GM23338 (cell line): ENCODE measurements at regions not wholly inside any gene's neighbourhood (a gene's known extent, or its start where the extent isn't known, plus 50 kb on each side); places are given as distances from the start of the nearest gene placed in this dataset.

Experiments used
- ATAC-seq: fragments of 200-7000 bp; cut with Tn5 transposase; 3 replicates; pipeline ENCODE4 v1.9.1; 2020
- DNase-seq: peaks from one replicate; pipeline ENCODE4 v3.0.0-alpha.2; 2015; ENCODE audit warnings: low spot score
- H2AFZ ChIP-seq: fragments of 200-600 bp; sonication (generic); 2 replicates; pipeline ENCODE4 v1.8.0; 2016; ENCODE audit warnings: antibody characterized with exemption, mild to moderate bottlenecking, moderate library complexity
- H3F3A ChIP-seq: fragments of 200-600 bp; sonication (generic); replicated peaks from 2 replicates; pipeline ENCODE4 v1.8.0; 2017; ENCODE audit warnings: antibody characterized with exemption, mixed run types, low read depth
- H3K27ac ChIP-seq: fragments of 200-600 bp; sonication (generic); 2 replicates; pipeline ENCODE4 v1.6.1; 2016; ENCODE audit warnings: low read depth
- H3K27me3 ChIP-seq: fragments of 200-600 bp; sonication (generic); 2 replicates; pipeline ENCODE4 v1.8.0; 2016; ENCODE audit warnings: mild to moderate bottlenecking, mixed run types, moderate library complexity; ENCODE audit not compliant: insufficient read depth
- H3K36me3 ChIP-seq: fragments of 200-600 bp; sonication (generic); 2 replicates; pipeline ENCODE4 v1.8.0; 2016; ENCODE audit warnings: mild to moderate bottlenecking; ENCODE audit not compliant: insufficient read depth
- H3K4me1 ChIP-seq: fragments of 200-600 bp; sonication (generic); 2 replicates; pipeline ENCODE4 v1.8.0; 2016; ENCODE audit warnings: mild to moderate bottlenecking, moderate library complexity; ENCODE audit not compliant: insufficient read depth
- H3K4me2 ChIP-seq: fragments of 200-600 bp; sonication (generic); 2 replicates; pipeline ENCODE4 v1.7.1; 2017; ENCODE audit warnings: mixed run types
- H3K4me3 ChIP-seq: fragments of 200-600 bp; sonication (generic); 2 replicates; pipeline ENCODE4 v1.6.1; 2016; ENCODE audit warnings: mixed run types
- H3K79me2 ChIP-seq: fragments of 200-600 bp; sonication (generic); replicated peaks from 2 replicates; pipeline ENCODE4 v1.8.0; 2017; ENCODE audit warnings: mild to moderate bottlenecking; ENCODE audit not compliant: insufficient read depth
- H3K9me2 ChIP-seq: fragments of 200-600 bp; sonication (generic); 2 replicates; pipeline ENCODE4 v1.8.0; 2017; ENCODE audit not compliant: insufficient read depth
- H4K20me1 ChIP-seq: fragments of 200-600 bp; sonication (generic); replicated peaks from 2 replicates; pipeline ENCODE4 v1.8.0; 2017; ENCODE audit warnings: mild to moderate bottlenecking; ENCODE audit not compliant: insufficient read depth
- H3K27ac Mint-ChIP-seq: 2 replicates; pipeline ENCODE4 v1.8.0; 2020; ENCODE audit warnings: inconsistent platforms, mild to moderate bottlenecking, moderate library complexity, mixed read lengths
- H3K27me3 Mint-ChIP-seq: 3 replicates; pipeline ENCODE4 v1.8.0; 2022; ENCODE audit warnings: low read depth, mild to moderate bottlenecking, moderate library complexity, mixed read lengths, inconsistent platforms; ENCODE audit not compliant: insufficient read depth, poor library complexity
- H3K36me3 Mint-ChIP-seq: 3 replicates; pipeline ENCODE4 v1.8.0; 2021; ENCODE audit warnings: low read depth, mild to moderate bottlenecking, inconsistent platforms, moderate library complexity, mixed read lengths
- H3K4me1 Mint-ChIP-seq: 3 replicates; pipeline ENCODE4 v1.8.0; 2020; ENCODE audit warnings: mild to moderate bottlenecking, inconsistent platforms, mixed read lengths
- H3K4me3 Mint-ChIP-seq: 3 replicates; pipeline ENCODE4 v1.8.0; 2021; ENCODE audit warnings: moderate library complexity, mild to moderate bottlenecking, inconsistent platforms, mixed read lengths
- H3K9me3 Mint-ChIP-seq: 3 replicates; pipeline ENCODE4 v1.8.0; 2020; ENCODE audit warnings: moderate library complexity, mild to moderate bottlenecking, inconsistent platforms, mixed read lengths
- CREB1 ChIP-seq: fragments of 250-450 bp; sonication (Bioruptor Pico); IDR thresholded peaks from 2 replicates; pipeline ENCODE4 v1.5.0; 2020; ENCODE audit warnings: low read depth, mild to moderate bottlenecking, moderate library complexity
- CTCF ChIP-seq, 2 experiments: fragments of 200-600 bp in 1 of 2; sonication (generic) in 1 of 2; conservative IDR thresholded peaks; 2 replicates each; pipeline versions ENCODE4 v1.5.1 to v1.6.1; 2016 to 2017; ENCODE audit warnings: antibody characterized with exemption in 2 of 2, low read depth in 2 of 2, mild to moderate bottlenecking in 2 of 2, moderate library complexity in 1 of 2
- EZH2 ChIP-seq: fragments of 200-600 bp; sonication (generic); IDR thresholded peaks from one replicate; pipeline ENCODE4 v1.8.0; 2017; ENCODE audit warnings: antibody characterized with exemption, mild to moderate bottlenecking, low read depth; ENCODE audit not compliant: unreplicated experiment
- EZH2phosphoT487 ChIP-seq: fragments of 200-600 bp; sonication (generic); IDR thresholded peaks from one replicate; pipeline ENCODE4 v1.8.1; 2018; ENCODE audit warnings: antibody characterized with exemption; ENCODE audit not compliant: unreplicated experiment
- JUNB ChIP-seq: IDR thresholded peaks from one replicate; pipeline ENCODE4 v1.6.1; 2016; ENCODE audit warnings: antibody characterized with exemption; ENCODE audit not compliant: unreplicated experiment
- NANOG ChIP-seq: IDR thresholded peaks from 2 replicates; pipeline ENCODE4 v1.6.1; 2016; ENCODE audit warnings: antibody characterized with exemption, borderline replicate concordance
- POLR2AphosphoS5 ChIP-seq: IDR thresholded peaks from 2 replicates; pipeline ENCODE4 v1.6.1; 2016; ENCODE audit warnings: antibody characterized with exemption, low read depth
- STAT1 ChIP-seq: IDR thresholded peaks from one replicate; pipeline ENCODE4 v1.6.1; 2016; ENCODE audit warnings: antibody characterized with exemption; ENCODE audit not compliant: unreplicated experiment
- ZNF114 ChIP-seq: fragments of 250-450 bp; sonication (Bioruptor Pico); IDR thresholded peaks from 2 replicates; pipeline ENCODE4 v1.5.0; 2020; ENCODE audit warnings: mild to moderate bottlenecking, moderate library complexity
- ZNF331 ChIP-seq: fragments of 250-450 bp; sonication (Bioruptor Pico); IDR thresholded peaks from 2 replicates; pipeline ENCODE4 v1.5.0; 2020; ENCODE audit warnings: low read depth, mild to moderate bottlenecking, moderate library complexity
- ZNF462 ChIP-seq: fragments of 250-450 bp; sonication (Bioruptor Pico); IDR thresholded peaks from 2 replicates; pipeline ENCODE4 v1.5.0; 2020; ENCODE audit warnings: mild to moderate bottlenecking, moderate library complexity
- TF ChIP-seq, protein P1 (sequence below): IDR thresholded peaks from 2 replicates; pipeline ENCODE4 v1.6.1; 2016; ENCODE audit warnings: antibody characterized with exemption
- TF ChIP-seq, protein P2 (sequence below): IDR thresholded peaks from one replicate; pipeline ENCODE4 v1.6.1; 2018; ENCODE audit warnings: antibody characterized with exemption; ENCODE audit not compliant: unreplicated experiment

DNA sequence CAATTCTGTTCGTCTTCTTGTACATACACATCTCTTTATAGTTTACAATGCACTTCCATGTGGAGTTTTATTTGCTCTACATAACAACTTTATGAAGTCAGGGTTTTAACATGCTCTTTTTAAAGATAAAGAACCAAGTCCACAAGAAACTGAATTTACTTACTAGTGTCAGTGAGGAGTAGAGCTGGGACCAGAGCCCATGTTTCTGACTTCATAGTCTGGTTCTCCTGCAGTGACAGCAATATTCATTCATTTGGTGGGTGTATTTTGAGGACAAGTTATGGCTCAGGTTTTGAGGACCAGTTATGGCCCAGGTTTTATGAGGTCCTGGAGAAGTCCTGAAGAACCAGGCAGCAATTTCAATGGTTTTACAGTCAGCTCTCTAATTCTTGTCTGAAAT, 481.9 kb upstream of the TNC start:
- Mint-ChIP-seq H3K4me1 (peaks cover 22% of the 10 kb centered on the region), H3K36me3 (no peaks in the 10 kb centered on the region)
- H3K9me2 ChIP-seq: 0 out of 2 replicates have a peak, but pooled peaks cover 6% of the 10 kb centered on the region

More for the DNA sequence above, 481.9 kb upstream of the TNC start:
- no peak overlapping the region for H3K4me3 ChIP-seq
- no peaks in the 10 kb centered on the region for H3K36me3 ChIP-seq
- no peaks in the 10 kb centered on the region for H3K27me3 ChIP-seq
- no peaks in the 10 kb centered on the region for H4K20me1 ChIP-seq
- TF ChIP-seq ZNF462 (CRISPR knock-in tag) (no peak), ZNF331 (no peak), POLR2AphosphoS5 (no peak), CREB1 (CRISPR knock-in tag) (no peak), EZH2phosphoT487 (no peak), ZNF114 (CRISPR knock-in tag) (no peak), NANOG (no peak), CTCF (conservative IDR thresholded peaks at IDR 0.05; ENCODE audit: low read depth in 2 of 2) (no peak), EZH2 (no peak), STAT1 (no peak), JUNB (no peak)
- TF ChIP-seq, protein P1, sequence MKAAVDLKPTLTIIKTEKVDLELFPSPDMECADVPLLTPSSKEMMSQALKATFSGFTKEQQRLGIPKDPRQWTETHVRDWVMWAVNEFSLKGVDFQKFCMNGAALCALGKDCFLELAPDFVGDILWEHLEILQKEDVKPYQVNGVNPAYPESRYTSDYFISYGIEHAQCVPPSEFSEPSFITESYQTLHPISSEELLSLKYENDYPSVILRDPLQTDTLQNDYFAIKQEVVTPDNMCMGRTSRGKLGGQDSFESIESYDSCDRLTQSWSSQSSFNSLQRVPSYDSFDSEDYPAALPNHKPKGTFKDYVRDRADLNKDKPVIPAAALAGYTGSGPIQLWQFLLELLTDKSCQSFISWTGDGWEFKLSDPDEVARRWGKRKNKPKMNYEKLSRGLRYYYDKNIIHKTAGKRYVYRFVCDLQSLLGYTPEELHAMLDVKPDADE: no peak
- TF ChIP-seq, protein P2, sequence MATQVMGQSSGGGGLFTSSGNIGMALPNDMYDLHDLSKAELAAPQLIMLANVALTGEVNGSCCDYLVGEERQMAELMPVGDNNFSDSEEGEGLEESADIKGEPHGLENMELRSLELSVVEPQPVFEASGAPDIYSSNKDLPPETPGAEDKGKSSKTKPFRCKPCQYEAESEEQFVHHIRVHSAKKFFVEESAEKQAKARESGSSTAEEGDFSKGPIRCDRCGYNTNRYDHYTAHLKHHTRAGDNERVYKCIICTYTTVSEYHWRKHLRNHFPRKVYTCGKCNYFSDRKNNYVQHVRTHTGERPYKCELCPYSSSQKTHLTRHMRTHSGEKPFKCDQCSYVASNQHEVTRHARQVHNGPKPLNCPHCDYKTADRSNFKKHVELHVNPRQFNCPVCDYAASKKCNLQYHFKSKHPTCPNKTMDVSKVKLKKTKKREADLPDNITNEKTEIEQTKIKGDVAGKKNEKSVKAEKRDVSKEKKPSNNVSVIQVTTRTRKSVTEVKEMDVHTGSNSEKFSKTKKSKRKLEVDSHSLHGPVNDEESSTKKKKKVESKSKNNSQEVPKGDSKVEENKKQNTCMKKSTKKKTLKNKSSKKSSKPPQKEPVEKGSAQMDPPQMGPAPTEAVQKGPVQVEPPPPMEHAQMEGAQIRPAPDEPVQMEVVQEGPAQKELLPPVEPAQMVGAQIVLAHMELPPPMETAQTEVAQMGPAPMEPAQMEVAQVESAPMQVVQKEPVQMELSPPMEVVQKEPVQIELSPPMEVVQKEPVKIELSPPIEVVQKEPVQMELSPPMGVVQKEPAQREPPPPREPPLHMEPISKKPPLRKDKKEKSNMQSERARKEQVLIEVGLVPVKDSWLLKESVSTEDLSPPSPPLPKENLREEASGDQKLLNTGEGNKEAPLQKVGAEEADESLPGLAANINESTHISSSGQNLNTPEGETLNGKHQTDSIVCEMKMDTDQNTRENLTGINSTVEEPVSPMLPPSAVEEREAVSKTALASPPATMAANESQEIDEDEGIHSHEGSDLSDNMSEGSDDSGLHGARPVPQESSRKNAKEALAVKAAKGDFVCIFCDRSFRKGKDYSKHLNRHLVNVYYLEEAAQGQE: no peak
- H3K4me1 ChIP-seq: peaks cover 21% of the 10 kb centered on the region
- H3K9me3 Mint-ChIP-seq: no peaks in the 10 kb centered on the region
- H3F3A ChIP-seq: no peaks in the 10 kb centered on the region
- no peak for DNase-seq
- H3K4me3 Mint-ChIP-seq: no peak overlapping the region
- no peak overlapping the region for H3K27ac Mint-ChIP-seq
- H3K27me3 Mint-ChIP-seq: peaks cover 2% of the 10 kb centered on the region
- H3K27ac ChIP-seq: no peak overlapping the region
- H3K4me2 ChIP-seq: no peak overlapping the region
- no peak for ATAC-seq
- H3K79me2 ChIP-seq: no peaks in the 10 kb centered on the region
- no peak overlapping the region for H2AFZ ChIP-seq
